Panc1 (cell line): ENCODE measurements at regions not wholly inside any gene's neighbourhood (a gene's known extent, or its start where the extent isn't known, plus 50 kb on each side); places are given as distances from the start of the nearest gene placed in this dataset.
"Not testable (repeated sequence)": the region's sequence is repeated elsewhere in the genome, so short reads cannot be mapped to it uniquely, and the experiment has no call there.

ENCODE experiments used
- ATAC-seq: fragments of 200-7000 bp; cut with Tn5 transposase; 2 replicates; pipeline ENCODE4 v1.9.1; 2020; ENCODE audit warnings: mild to moderate bottlenecking, moderate library complexity
- BruUV-seq: library from RNA; stranded (reverse); fragments of 400-500 nt; replicated peaks from 2 replicates; lab custom pipeline; 2021; lab: Mats Ljungman, UMichigan
- CTCF ChIA-PET: fragments of 300-600 bp; sonication (Branson Sonifier 250); formaldehyde crosslinking; loops from one replicate; lab custom pipeline; 2022; ENCODE audit warnings: antibody characterized with exemption; lab: Charles Lee
- POLR2A ChIA-PET: fragments of 300-600 bp; sonication (Branson Sonifier 250); formaldehyde crosslinking; loops from one replicate; lab custom pipeline; 2022; ENCODE audit warnings: antibody characterized with exemption; lab: Charles Lee
- DNase-seq: peaks from one replicate; pipeline ENCODE4 v3.0.0-alpha.2; 2010; ENCODE audit warnings: low read depth, low spot score
- H3K27ac ChIP-seq: 2 replicates; pipeline ENCODE4 v1.5.1; 2011; ENCODE audit warnings: mild to moderate bottlenecking, low read length, inconsistent platforms
- H3K27me3 ChIP-seq: fragments of 200-500 bp; sonication (Bioruptor generic); 2 replicates; pipeline ENCODE4 v1.6.0; 2014; ENCODE audit warnings: low read length, inconsistent platforms; ENCODE audit not compliant: control insufficient read depth, insufficient read depth
- H3K36me3 ChIP-seq: fragments of 200-500 bp; sonication (Bioruptor generic); 2 replicates; pipeline ENCODE4 v1.5.1; 2014; ENCODE audit warnings: inconsistent platforms, mild to moderate bottlenecking, low read length, moderate library complexity; ENCODE audit not compliant: control insufficient read depth, insufficient read depth
- H3K4me1 ChIP-seq: 2 replicates; pipeline ENCODE4 v1.5.1; 2011; ENCODE audit warnings: inconsistent platforms, mild to moderate bottlenecking, low read length, moderate library complexity; ENCODE audit not compliant: control insufficient read depth, insufficient read depth
- H3K4me3 ChIP-seq, 2 experiments: 2 replicates each; pipeline ENCODE4 v1.5.1; 2011 to 2012; ENCODE audit warnings: low read depth in 2 of 2, low read length in 2 of 2, mild to moderate bottlenecking in 2 of 2, inconsistent platforms in 1 of 2, moderate library complexity in 1 of 2
- H3K9me3 ChIP-seq: fragments of 200-500 bp; sonication (Bioruptor generic); 2 replicates; pipeline ENCODE4 v1.5.1; 2014; ENCODE audit warnings: low read depth, mild to moderate bottlenecking, inconsistent platforms, low read length, moderate library complexity; ENCODE audit not compliant: control insufficient read depth, insufficient read depth
- CTCF ChIP-seq: fragments of 450-650 bp; IDR thresholded peaks from 2 replicates; pipeline ENCODE4 v1.5.1; 2017; ENCODE audit warnings: mild to moderate bottlenecking
- POLR2AphosphoS5 ChIP-seq: IDR thresholded peaks from 2 replicates; pipeline ENCODE4 v1.6.1; 2012; ENCODE audit warnings: mild to moderate bottlenecking, low read depth, low read length, moderate library complexity
- REST ChIP-seq, 2 experiments: IDR thresholded peaks; 2 replicates each; pipeline ENCODE4 v1.6.1; 2011 to 2012; ENCODE audit warnings: low read depth in 2 of 2, control low read depth in 1 of 2, low read length in 1 of 2, mild to moderate bottlenecking in 1 of 2, moderate library complexity in 1 of 2; ENCODE audit not compliant: insufficient read depth in 1 of 2
- SIN3A ChIP-seq: IDR thresholded peaks from 2 replicates; pipeline ENCODE4 v1.6.1; 2012; ENCODE audit warnings: low read depth, mild to moderate bottlenecking, low read length, moderate library complexity, borderline replicate concordance; ENCODE audit not compliant: insufficient read depth
- TCF7L2 ChIP-seq: IDR thresholded peaks from 2 replicates; pipeline ENCODE4 v1.6.1; 2011; ENCODE audit warnings: mild to moderate bottlenecking, low read depth, low read length, inconsistent platforms
- in situ Hi-C: cut with HindIII; loops from 2 replicates; pipeline ENCODE4 v1.10.0; 2016; ENCODE audit warnings: low sequenced_read_pairs, low pct_unique_long_range_greater_than_20kb
- intact Hi-C: fragments of 100-400 bp; cut with micrococcal nuclease; formaldehyde crosslinking; loops from one replicate; pipeline ENCODE4 v1.10.0; 2022; ENCODE audit not compliant: unreplicated experiment

- Histone ChIP-seq H3K27me3 (no peaks in the 10 kb centered on the region), H3K4me1 (no peaks in the 10 kb centered on the region), H3K4me3 (no peak overlapping the region), H3K27ac (no peak overlapping the region), H3K9me3 (no peaks in the 10 kb centered on the region), H3K36me3 (no peaks in the 10 kb centered on the region)
- no TSS peak for BruUV-seq
- DNase-seq (no peak), ATAC-seq (no peak)
- in situ Hi-C loops (no loop called here), intact Hi-C loops (no loop called here)
- TF ChIP-seq POLR2AphosphoS5 (no peak), SIN3A (no peak), CTCF (no peak), TCF7L2 (no peak), REST (IDR thresholded peaks at IDR 0.05; ENCODE audit: insufficient read depth in 1 of 2, low read depth in 2 of 2, low read length in 1 of 2) (no peak)
- POLR2A ChIA-PET, result no interaction called here
- CTCF ChIA-PET, result no interaction called here
Observed at GRCh38 chr6:170087941-170088581, 202.8 kb downstream of the DLL1 start.

- CTCF ChIA-PET, BruUV-seq, H3K4me3 ChIP-seq, H3K36me3 ChIP-seq, H3K4me1 ChIP-seq, POLR2A ChIA-PET, in situ Hi-C loops, ATAC-seq, intact Hi-C loops, DNase-seq, H3K9me3 ChIP-seq, H3K27me3 ChIP-seq, H3K27ac ChIP-seq: not testable (repeated sequence)
Observed at GRCh38 chr6:170087421-170087780, 203.5 kb downstream of the DLL1 start.

GRCh38 chr6:170086639-170087420, 204.0 kb downstream of the DLL1 start:
- Histone ChIP-seq H3K9me3 (no peaks in the 10 kb centered on the region), H3K27ac (no peak overlapping the region), H3K4me1 (no peaks in the 10 kb centered on the region), H3K4me3 (no peak overlapping the region), H3K36me3 (no peaks in the 10 kb centered on the region), H3K27me3 (no peaks in the 10 kb centered on the region)
- CTCF ChIA-PET, result no interaction called here
- POLR2A ChIA-PET, result no interaction called here
- BruUV-seq, result no TSS peak
- no peak for ATAC-seq
- DNase-seq, result no peak
- no peak for TF ChIP-seq POLR2AphosphoS5
- TF ChIP-seq CTCF, result no peak
- no peak for TF ChIP-seq SIN3A
- TF ChIP-seq REST (IDR thresholded peaks at IDR 0.05; ENCODE audit: insufficient read depth in 1 of 2, low read depth in 2 of 2, low read length in 1 of 2), result no peak
- TF ChIP-seq TCF7L2, result no peak
- intact Hi-C loops, result no loop called here
- in situ Hi-C loops, result no loop called here
